Stomach (tissue), 4 donors: ENCODE measurements at regions not wholly inside any gene's neighbourhood (a gene's known extent, or its start where the extent isn't known, plus 50 kb on each side); places are given as distances from the start of the nearest gene placed in this dataset.

Experiments
- EP300 ChIP-seq: sonication (generic); formaldehyde crosslinking; IDR thresholded peaks from one replicate; pipeline ENCODE4 v1.6.1; 2017; ENCODE audit warnings: antibody characterized with exemption
- POLR2A ChIP-seq, 4 donors: fragments of 450-650 bp; IDR thresholded peaks; one replicate each; pipeline ENCODE4 v1.6.1; 2016; ENCODE audit warnings: antibody characterized with exemption in 4 of 4, control low read depth in 2 of 4, mild to moderate bottlenecking in 1 of 4, moderate library complexity in 1 of 4
- POLR2AphosphoS5 ChIP-seq, 3 donors: sonication (generic); formaldehyde crosslinking; IDR thresholded peaks; one replicate each; pipeline ENCODE4 v1.6.1; 2016; ENCODE audit warnings: antibody characterized with exemption in 3 of 3
- TF ChIP-seq, protein P1 (sequence below), 7 experiments: fragments of 450-650 bp in 4 of 7; fragments of 200-600 bp in 3 of 7; sonication (generic) in 3 of 7; IDR thresholded peaks; one replicate each; pipeline ENCODE4 v1.5.1; 2016 to 2019; ENCODE audit warnings: antibody characterized with exemption in 7 of 7, control low read depth in 2 of 7, mild to moderate bottlenecking in 1 of 7

- no peak for TF ChIP-seq POLR2A (IDR thresholded peaks at IDR 0.05)
- TF ChIP-seq, protein P1, sequence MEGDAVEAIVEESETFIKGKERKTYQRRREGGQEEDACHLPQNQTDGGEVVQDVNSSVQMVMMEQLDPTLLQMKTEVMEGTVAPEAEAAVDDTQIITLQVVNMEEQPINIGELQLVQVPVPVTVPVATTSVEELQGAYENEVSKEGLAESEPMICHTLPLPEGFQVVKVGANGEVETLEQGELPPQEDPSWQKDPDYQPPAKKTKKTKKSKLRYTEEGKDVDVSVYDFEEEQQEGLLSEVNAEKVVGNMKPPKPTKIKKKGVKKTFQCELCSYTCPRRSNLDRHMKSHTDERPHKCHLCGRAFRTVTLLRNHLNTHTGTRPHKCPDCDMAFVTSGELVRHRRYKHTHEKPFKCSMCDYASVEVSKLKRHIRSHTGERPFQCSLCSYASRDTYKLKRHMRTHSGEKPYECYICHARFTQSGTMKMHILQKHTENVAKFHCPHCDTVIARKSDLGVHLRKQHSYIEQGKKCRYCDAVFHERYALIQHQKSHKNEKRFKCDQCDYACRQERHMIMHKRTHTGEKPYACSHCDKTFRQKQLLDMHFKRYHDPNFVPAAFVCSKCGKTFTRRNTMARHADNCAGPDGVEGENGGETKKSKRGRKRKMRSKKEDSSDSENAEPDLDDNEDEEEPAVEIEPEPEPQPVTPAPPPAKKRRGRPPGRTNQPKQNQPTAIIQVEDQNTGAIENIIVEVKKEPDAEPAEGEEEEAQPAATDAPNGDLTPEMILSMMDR (IDR thresholded peaks at IDR 0.05): no peak
- no peak for TF ChIP-seq POLR2AphosphoS5 (IDR thresholded peaks at IDR 0.05)
- TF ChIP-seq EP300: no peak
These were observed 305.2 kb upstream of the IRX3 start for GRCh38 chr16:54591816-54592246.
